ENCODE measurements at regions not wholly inside any gene's neighbourhood (a gene's known extent, or its start where the extent isn't known, plus 50 kb on each side); places are given as distances from the start of the nearest gene placed in this dataset.

DNA sequence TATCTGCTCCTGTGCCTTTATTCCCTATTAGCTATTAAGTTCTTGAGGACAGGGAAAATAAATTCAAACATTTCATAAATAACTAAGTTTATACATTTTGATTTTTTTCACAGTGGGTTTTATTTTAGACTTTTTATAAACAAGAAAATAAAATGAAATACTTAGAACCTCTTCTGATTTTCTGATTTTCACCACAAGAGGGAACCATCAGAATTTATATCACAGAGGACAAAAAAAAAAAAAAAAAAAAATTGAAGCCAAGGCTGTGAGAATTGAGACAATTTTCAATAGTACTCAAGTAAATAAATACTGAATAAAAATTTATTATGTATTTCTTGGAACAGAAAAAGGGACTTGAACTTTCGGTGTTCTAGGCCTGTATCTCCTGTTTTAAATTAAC, 288.1 kb downstream of the SH3BGRL start:
- Histone ChIP-seq H3K9ac (ENCODE audit: low read length) (no peak overlapping the region), H3K9me3 (ENCODE audit: control insufficient read depth, insufficient read depth, low read depth, low read length) (no peaks in the 10 kb centered on the region; the same call in 1 of the 2 replicates), H3K27ac (ENCODE audit: low read depth, low read length) (no peak overlapping the region), H3K4me1 (ENCODE audit: control insufficient read depth, insufficient read depth, low read length) (no peaks in the 10 kb centered on the region), H3K4me3 (ENCODE audit: low read depth, low read length) (no peak overlapping the region), H3K27me3 (ENCODE audit: control insufficient read depth, insufficient read depth, low read length) (0 out of 2 replicates have a peak, but pooled peaks cover 3% of the 10 kb centered on the region), H3K36me3 (ENCODE audit: control insufficient read depth, insufficient read depth, low read length) (no peaks in the 10 kb centered on the region)

GRCh38 chrX:81527881-81528440, 326.1 kb downstream of the SH3BGRL start:
- no peak overlapping the region for H3K4me3 ChIP-seq (ENCODE audit: low read depth, low read length)
- no peaks in the 10 kb centered on the region for H3K27me3 ChIP-seq (ENCODE audit: control insufficient read depth, insufficient read depth, low read length)
- H3K27ac ChIP-seq (ENCODE audit: low read depth, low read length), result no peak overlapping the region
- no peak overlapping the region for H3K9ac ChIP-seq (ENCODE audit: low read length)
- peaks cover 5% of the 10 kb centered on the region; the same call in 1 of the 2 replicates for H3K9me3 ChIP-seq (ENCODE audit: control insufficient read depth, insufficient read depth, low read depth, low read length)
- no peaks in the 10 kb centered on the region for H3K36me3 ChIP-seq (ENCODE audit: control insufficient read depth, insufficient read depth, low read length)
- H3K4me1 ChIP-seq (ENCODE audit: control insufficient read depth, insufficient read depth, low read length), result no peaks in the 10 kb centered on the region

- no peaks in the 10 kb centered on the region for H3K36me3 ChIP-seq (ENCODE audit: control insufficient read depth, insufficient read depth, low read length)
- no peaks in the 10 kb centered on the region for H3K27me3 ChIP-seq (ENCODE audit: control insufficient read depth, insufficient read depth, low read length)
- H3K4me1 ChIP-seq (ENCODE audit: control insufficient read depth, insufficient read depth, low read length), result no peaks in the 10 kb centered on the region
- no peak overlapping the region for H3K27ac ChIP-seq (ENCODE audit: low read depth, low read length)
- H3K9me3 ChIP-seq (ENCODE audit: control insufficient read depth, insufficient read depth, low read depth, low read length), result peaks cover 48% of the 10 kb centered on the region
- H3K9ac ChIP-seq (ENCODE audit: low read length), result no peak overlapping the region
- H3K4me3 ChIP-seq (ENCODE audit: low read depth, low read length), result no peak overlapping the region
These were observed 335.8 kb downstream of the SH3BGRL start for GRCh38 chrX:81537723-81538122.

GRCh38 chrX:81542255-81542654, 340.4 kb downstream of the SH3BGRL start:
- Histone ChIP-seq H3K4me3 (ENCODE audit: low read depth, low read length) (no peak overlapping the region), H3K9ac (ENCODE audit: low read length) (no peak overlapping the region), H3K36me3 (ENCODE audit: control insufficient read depth, insufficient read depth, low read length) (no peaks in the 10 kb centered on the region), H3K9me3 (ENCODE audit: control insufficient read depth, insufficient read depth, low read depth, low read length) (peaks cover 57% of the 10 kb centered on the region), H3K27ac (ENCODE audit: low read depth, low read length) (no peak overlapping the region), H3K27me3 (ENCODE audit: control insufficient read depth, insufficient read depth, low read length) (no peaks in the 10 kb centered on the region), H3K4me1 (ENCODE audit: control insufficient read depth, insufficient read depth, low read length) (no peaks in the 10 kb centered on the region)

DNA sequence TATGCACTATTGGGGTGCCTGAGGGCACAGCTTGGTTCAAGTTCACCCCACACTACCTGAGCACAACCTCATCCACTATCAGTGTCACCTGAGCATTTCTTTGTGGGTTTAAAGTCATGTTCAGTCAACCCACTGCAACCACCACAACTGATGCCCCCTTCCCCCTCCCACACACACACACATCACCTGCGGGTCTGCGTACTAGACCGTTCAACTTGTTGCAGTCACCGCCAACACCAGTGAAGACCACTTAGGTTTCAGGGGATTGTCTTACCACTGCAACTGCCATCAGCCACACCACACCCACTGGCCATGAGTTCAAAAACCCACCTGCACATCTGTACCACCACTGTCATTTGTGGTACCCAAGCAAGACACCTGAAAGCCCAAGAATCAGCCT, 355.0 kb downstream of the SH3BGRL start:
- H3K27ac ChIP-seq (ENCODE audit: low read depth, low read length), result no peak overlapping the region
- peaks cover 18% of the 10 kb centered on the region; the same call in 1 of the 2 replicates for H3K9me3 ChIP-seq (ENCODE audit: control insufficient read depth, insufficient read depth, low read depth, low read length)
- H3K9ac ChIP-seq (ENCODE audit: low read length), result no peak overlapping the region

GRCh38 chrX:81564851-81565250, 362.9 kb downstream of the SH3BGRL start:
- Histone ChIP-seq H3K9ac (ENCODE audit: low read length) (no peak overlapping the region), H3K4me3 (ENCODE audit: low read depth, low read length) (no peak overlapping the region), H3K9me3 (ENCODE audit: control insufficient read depth, insufficient read depth, low read depth, low read length) (peaks cover 7% of the 10 kb centered on the region; the same call in 1 of the 2 replicates), H3K27ac (ENCODE audit: low read depth, low read length) (no peak overlapping the region), H3K4me1 (ENCODE audit: control insufficient read depth, insufficient read depth, low read length) (peaks cover 5% of the 10 kb centered on the region; the same call in 1 of the 2 replicates), H3K27me3 (ENCODE audit: control insufficient read depth, insufficient read depth, low read length) (no peaks in the 10 kb centered on the region; the same call in 1 of the 2 replicates), H3K36me3 (ENCODE audit: control insufficient read depth, insufficient read depth, low read length) (no peaks in the 10 kb centered on the region)

More for the DNA sequence above, 355.0 kb downstream of the SH3BGRL start:
- Histone ChIP-seq H3K36me3 (ENCODE audit: control insufficient read depth, insufficient read depth, low read length) (no peaks in the 10 kb centered on the region), H3K4me3 (ENCODE audit: low read depth, low read length) (no peak overlapping the region), H3K4me1 (ENCODE audit: control insufficient read depth, insufficient read depth, low read length) (no peaks in the 10 kb centered on the region), H3K27me3 (ENCODE audit: control insufficient read depth, insufficient read depth, low read length) (no peaks in the 10 kb centered on the region)

DNA sequence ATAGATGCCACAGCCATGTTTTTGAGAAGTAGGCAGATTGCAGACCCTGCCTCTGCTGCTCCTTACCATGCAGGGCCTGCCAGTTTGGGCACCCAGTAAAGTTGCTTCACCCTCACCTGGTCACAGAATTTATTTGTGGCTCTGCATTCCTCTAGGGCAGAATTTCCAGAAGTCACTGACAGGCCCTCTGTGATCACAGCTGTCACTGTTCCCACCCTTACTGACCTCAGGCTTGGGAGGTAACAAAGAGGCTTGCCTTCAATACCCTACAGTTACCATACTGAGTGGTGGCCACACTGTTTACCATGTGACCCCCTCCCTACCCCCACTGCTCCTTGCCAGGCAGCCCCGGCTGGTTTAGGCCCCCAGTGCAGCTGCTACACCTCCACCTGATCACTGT, 375.1 kb downstream of the SH3BGRL start:
- Histone ChIP-seq H3K36me3 (ENCODE audit: control insufficient read depth, insufficient read depth, low read length) (no peaks in the 10 kb centered on the region), H3K4me3 (ENCODE audit: low read depth, low read length) (no peak overlapping the region), H3K4me1 (ENCODE audit: control insufficient read depth, insufficient read depth, low read length) (no peaks in the 10 kb centered on the region), H3K27me3 (ENCODE audit: control insufficient read depth, insufficient read depth, low read length) (no peaks in the 10 kb centered on the region), H3K9me3 (ENCODE audit: control insufficient read depth, insufficient read depth, low read depth, low read length) (peaks cover 11% of the 10 kb centered on the region; the same call in 1 of the 2 replicates), H3K9ac (ENCODE audit: low read length) (no peak overlapping the region), H3K27ac (ENCODE audit: low read depth, low read length) (no peak overlapping the region)

- H3K4me1 ChIP-seq (ENCODE audit: control insufficient read depth, insufficient read depth, low read length), result no peaks in the 10 kb centered on the region; the same call in 1 of the 2 replicates
- no peak overlapping the region for H3K4me3 ChIP-seq (ENCODE audit: low read depth, low read length)
- H3K27ac ChIP-seq (ENCODE audit: low read depth, low read length), result no peak overlapping the region
- no peaks in the 10 kb centered on the region; the same call in 1 of the 2 replicates for H3K27me3 ChIP-seq (ENCODE audit: control insufficient read depth, insufficient read depth, low read length)
- peaks cover 4% of the 10 kb centered on the region; the same call in 1 of the 2 replicates for H3K9me3 ChIP-seq (ENCODE audit: control insufficient read depth, insufficient read depth, low read depth, low read length)
- no peaks in the 10 kb centered on the region for H3K36me3 ChIP-seq (ENCODE audit: control insufficient read depth, insufficient read depth, low read length)
- H3K9ac ChIP-seq (ENCODE audit: low read length), result peak overlapping the region; percentile 48
These were observed 384.2 kb downstream of the SH3BGRL start for GRCh38 chrX:81586096-81586495.

DNA sequence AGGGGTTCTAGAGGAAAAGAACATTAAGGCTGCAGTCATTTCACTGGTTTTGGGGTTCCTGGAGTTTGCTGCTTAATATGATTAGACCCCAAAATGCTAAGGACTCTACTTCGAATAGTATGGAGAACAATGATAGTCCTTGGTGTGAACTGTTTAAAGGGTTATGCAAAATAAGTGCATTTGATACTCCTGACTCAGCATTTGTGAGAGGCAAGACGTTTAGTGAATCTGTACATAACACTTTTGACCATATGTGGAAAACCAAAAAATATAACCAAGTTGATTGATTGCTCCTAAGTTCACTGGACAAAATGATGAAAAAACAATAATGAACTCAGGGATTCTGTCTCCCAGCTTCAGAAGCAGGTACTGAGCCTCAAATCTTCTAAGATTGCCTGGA, 414.1 kb downstream of the SH3BGRL start:
- H3K4me3 ChIP-seq (ENCODE audit: low read depth, low read length), result no peak overlapping the region

DNA sequence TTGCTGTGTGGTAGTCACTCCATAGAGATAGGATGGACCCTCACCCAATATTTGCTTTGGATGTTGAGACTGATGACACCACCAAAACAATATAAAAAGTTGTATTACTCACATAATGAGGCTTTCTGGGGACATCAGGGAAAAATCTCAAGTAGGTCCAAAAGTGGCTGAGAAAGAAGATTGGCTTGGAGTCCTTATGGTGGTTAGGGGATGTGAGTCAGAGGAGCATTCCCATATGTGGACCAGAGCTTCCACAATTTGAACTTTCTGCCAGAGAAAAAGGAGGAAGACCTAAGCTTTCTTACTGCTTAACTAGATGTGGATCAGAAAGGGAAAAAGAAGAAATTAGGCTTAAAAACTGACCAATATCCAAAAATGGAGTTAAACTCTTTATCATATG, 460.5 kb downstream of the SH3BGRL start:
- no peaks in the 10 kb centered on the region for H3K36me3 ChIP-seq (ENCODE audit: control insufficient read depth, insufficient read depth, low read length)
- H3K4me1 ChIP-seq (ENCODE audit: control insufficient read depth, insufficient read depth, low read length), result no peaks in the 10 kb centered on the region
- no peak overlapping the region for H3K9ac ChIP-seq (ENCODE audit: low read length)
- no peaks in the 10 kb centered on the region for H3K27me3 ChIP-seq (ENCODE audit: control insufficient read depth, insufficient read depth, low read length)
- no peak overlapping the region for H3K27ac ChIP-seq (ENCODE audit: low read depth, low read length)
- H3K9me3 ChIP-seq (ENCODE audit: control insufficient read depth, insufficient read depth, low read depth, low read length), result peaks cover 17% of the 10 kb centered on the region; the same call in 1 of the 2 replicates
- H3K4me3 ChIP-seq (ENCODE audit: low read depth, low read length), result no peak overlapping the region

More for the DNA sequence above, 414.1 kb downstream of the SH3BGRL start:
- Histone ChIP-seq H3K36me3 (ENCODE audit: control insufficient read depth, insufficient read depth, low read length) (no peaks in the 10 kb centered on the region), H3K9ac (ENCODE audit: low read length) (no peak overlapping the region), H3K27ac (ENCODE audit: low read depth, low read length) (no peak overlapping the region), H3K4me1 (ENCODE audit: control insufficient read depth, insufficient read depth, low read length) (no peaks in the 10 kb centered on the region), H3K27me3 (ENCODE audit: control insufficient read depth, insufficient read depth, low read length) (no peaks in the 10 kb centered on the region), H3K9me3 (ENCODE audit: control insufficient read depth, insufficient read depth, low read depth, low read length) (peaks cover 7% of the 10 kb centered on the region; the same call in 1 of the 2 replicates)

DNA sequence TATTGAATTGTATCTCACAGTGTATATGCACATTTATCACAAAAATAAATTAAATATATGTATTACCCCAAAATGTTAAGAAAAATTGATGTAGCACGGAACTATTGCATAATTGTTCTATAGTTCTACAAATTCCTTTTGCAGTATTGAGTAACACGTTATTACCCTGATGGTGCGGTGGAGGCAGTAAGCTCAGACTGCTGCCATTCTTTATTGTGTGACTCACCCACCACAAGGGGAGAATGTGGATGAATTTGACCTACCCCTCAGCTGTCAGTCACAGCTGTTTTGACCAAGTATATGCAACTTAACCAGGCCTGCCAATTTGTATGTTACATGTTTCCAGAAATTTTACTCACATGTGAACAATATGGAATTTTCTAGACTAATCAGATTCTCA, 506.6 kb downstream of the SH3BGRL start:
- Histone ChIP-seq H3K27ac (ENCODE audit: low read depth, low read length) (no peak overlapping the region), H3K4me1 (ENCODE audit: control insufficient read depth, insufficient read depth, low read length) (no peaks in the 10 kb centered on the region), H3K27me3 (ENCODE audit: control insufficient read depth, insufficient read depth, low read length) (no peaks in the 10 kb centered on the region), H3K9me3 (ENCODE audit: control insufficient read depth, insufficient read depth, low read depth, low read length) (no peaks in the 10 kb centered on the region; the same call in 1 of the 2 replicates), H3K36me3 (ENCODE audit: control insufficient read depth, insufficient read depth, low read length) (no peaks in the 10 kb centered on the region), H3K9ac (ENCODE audit: low read length) (no peak overlapping the region), H3K4me3 (ENCODE audit: low read depth, low read length) (no peak overlapping the region)

Data from HUES6 (cell line).